ENCODE measurements at regions not wholly inside any gene's neighbourhood (a gene's known extent, or its start where the extent isn't known, plus 50 kb on each side); places are given as distances from the start of the nearest gene placed in this dataset.

DNA sequence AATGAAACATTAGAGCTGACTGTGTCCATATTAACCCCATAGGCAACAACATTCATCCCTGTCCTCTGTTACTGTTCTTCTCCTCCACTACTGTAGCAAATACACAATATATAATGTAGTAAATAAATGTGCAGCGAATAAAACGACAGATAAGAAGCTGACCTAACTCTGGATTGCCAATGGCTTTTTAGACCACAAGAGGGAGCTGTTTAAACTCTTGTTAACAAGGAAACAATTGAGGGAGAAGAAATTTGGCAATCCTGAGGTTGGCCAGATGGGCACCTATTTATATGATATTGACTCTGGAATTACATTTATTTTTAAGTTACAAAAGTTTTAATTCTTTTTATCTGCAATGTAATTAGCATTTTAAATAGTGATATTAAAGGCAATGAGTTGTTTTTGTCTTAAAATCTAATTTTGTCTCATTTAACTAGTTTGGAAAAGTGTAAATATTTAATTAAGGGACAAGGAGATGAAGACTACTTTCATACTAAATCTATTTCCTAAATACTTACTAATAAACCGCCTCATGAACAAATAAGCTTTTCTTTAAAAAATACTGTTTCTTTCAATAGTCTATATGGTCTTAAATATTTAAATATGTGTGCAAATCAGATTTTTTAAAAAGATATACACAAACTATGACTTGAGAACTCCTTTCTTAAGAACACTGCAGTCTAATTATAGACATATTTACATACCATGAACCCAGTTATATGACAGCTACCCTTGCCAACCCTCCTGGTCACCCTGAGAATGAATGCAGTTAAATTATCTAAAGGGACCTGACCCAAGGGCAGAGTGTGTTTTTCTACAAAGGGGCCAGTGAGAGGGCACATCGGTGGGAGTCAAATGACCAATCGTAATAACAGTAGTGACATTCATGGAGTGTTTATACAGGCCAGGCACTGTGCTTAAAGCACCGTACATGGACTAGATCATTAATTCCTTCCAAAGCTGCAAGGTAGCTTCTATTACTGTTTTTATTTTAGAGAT is 52.9 kb upstream of the HPF1 start:
- peak overlapping the region in 1 of 2 donors; percentile 59 for H3K4me3 ChIP-seq (ENCODE audit: low read length in 2 of 2)
- H3K9me3 ChIP-seq (ENCODE audit: control insufficient read depth, low read length) = no peaks in the 10 kb centered on the region
- no peaks in the 10 kb centered on the region for H3K4me1 ChIP-seq (ENCODE audit: control insufficient read depth in 1 of 2, insufficient read depth in 2 of 2, low read length in 2 of 2)
- no peaks in the 10 kb centered on the region for H3K36me3 ChIP-seq (ENCODE audit: control insufficient read depth in 1 of 2, insufficient read depth in 2 of 2, low read length in 1 of 2)
- no peaks in the 10 kb centered on the region for H3K27me3 ChIP-seq (ENCODE audit: control insufficient read depth in 1 of 2, insufficient read depth in 2 of 2, low read length in 1 of 2)
- no peak overlapping the region for H3K27ac ChIP-seq (ENCODE audit: low read depth in 1 of 2, low read length in 2 of 2)
- WGBS, 2 donors = 27 to 29% methylated on average over 6 of the region's 6 CpGs
- ATAC-seq (ENCODE audit: low FRiP score) (no peak), DNase-seq (no peak)
- intact Hi-C loops (cut with DNase I) = loop anchor here in 1 of 2 donors (5.0 kb wide), 1 partner anchor 237 kb away; no protein-coding TSS in a partner anchor

- 58 to 64% methylated on average over 5 of the region's 5 CpGs for WGBS, 2 donors
- intact Hi-C loops (cut with DNase I) = loop anchor here in 1 of 2 donors (2.0 kb wide), 1 partner anchor 241 kb away; no protein-coding TSS in a partner anchor
- no peaks in the 10 kb centered on the region for H3K9me3 ChIP-seq (ENCODE audit: control insufficient read depth, low read length)
Observed at GRCh38 chr4:169807934-169808509, 50.3 kb upstream of the HPF1 start.

More at GRCh38 chr4:169807934-169808509, 50.3 kb upstream of the HPF1 start:
- Histone ChIP-seq H3K4me3 (ENCODE audit: low read length in 2 of 2) (no peak overlapping the region), H3K27me3 (ENCODE audit: control insufficient read depth in 1 of 2, insufficient read depth in 2 of 2, low read length in 1 of 2) (no peaks in the 10 kb centered on the region), H3K27ac (ENCODE audit: low read depth in 1 of 2, low read length in 2 of 2) (no peak overlapping the region), H3K36me3 (ENCODE audit: control insufficient read depth in 1 of 2, insufficient read depth in 2 of 2, low read length in 1 of 2) (no peaks in the 10 kb centered on the region), H3K4me1 (ENCODE audit: control insufficient read depth in 1 of 2, insufficient read depth in 2 of 2, low read length in 2 of 2) (no peaks in the 10 kb centered on the region)
- no peak for ATAC-seq (ENCODE audit: low FRiP score)
- no peak for DNase-seq

Data from aorta (tissue), 5 donors.